HG03354 (cell line): ENCODE measurements at regions not wholly inside any gene's neighbourhood (a gene's known extent, or its start where the extent isn't known, plus 50 kb on each side); places are given as distances from the start of the nearest gene placed in this dataset.
"Not testable (repeated sequence)": the region's sequence is repeated elsewhere in the genome, so short reads cannot be mapped to it uniquely, and the experiment has no call there.

Source experiments
- ATAC-seq: cut with Tn5 transposase; IDR thresholded peaks from one replicate; pipeline ENCODE4 v1.9.1; 2021; ENCODE audit warnings: mild to moderate bottlenecking; ENCODE audit not compliant: unreplicated experiment, poor library complexity, severe bottlenecking

GRCh38 chr6:27129095-27129815, 118.2 kb upstream of the PRSS16 start:
- ATAC-seq: no peak

DNA sequence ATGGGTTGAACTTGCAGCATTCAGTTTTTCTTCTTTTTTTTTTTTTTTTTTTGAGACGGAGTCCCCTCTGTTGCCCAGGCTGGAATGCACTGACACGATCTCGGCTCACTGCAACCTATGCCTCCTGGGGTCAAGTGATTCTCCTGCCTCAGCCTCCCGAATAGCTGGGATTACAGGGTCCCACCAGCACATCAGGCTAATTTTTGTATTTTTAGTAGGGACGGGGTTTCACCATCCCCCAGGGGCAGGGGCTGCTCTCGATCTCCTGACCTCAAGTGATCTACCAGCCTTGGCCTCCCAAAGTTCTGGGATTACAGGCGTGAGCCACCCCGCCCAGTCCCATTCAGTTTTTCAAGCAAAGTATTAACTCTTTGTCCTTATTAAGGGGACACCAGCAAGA, 117.6 kb upstream of the PRSS16 start:
- ATAC-seq: no peak

DNA sequence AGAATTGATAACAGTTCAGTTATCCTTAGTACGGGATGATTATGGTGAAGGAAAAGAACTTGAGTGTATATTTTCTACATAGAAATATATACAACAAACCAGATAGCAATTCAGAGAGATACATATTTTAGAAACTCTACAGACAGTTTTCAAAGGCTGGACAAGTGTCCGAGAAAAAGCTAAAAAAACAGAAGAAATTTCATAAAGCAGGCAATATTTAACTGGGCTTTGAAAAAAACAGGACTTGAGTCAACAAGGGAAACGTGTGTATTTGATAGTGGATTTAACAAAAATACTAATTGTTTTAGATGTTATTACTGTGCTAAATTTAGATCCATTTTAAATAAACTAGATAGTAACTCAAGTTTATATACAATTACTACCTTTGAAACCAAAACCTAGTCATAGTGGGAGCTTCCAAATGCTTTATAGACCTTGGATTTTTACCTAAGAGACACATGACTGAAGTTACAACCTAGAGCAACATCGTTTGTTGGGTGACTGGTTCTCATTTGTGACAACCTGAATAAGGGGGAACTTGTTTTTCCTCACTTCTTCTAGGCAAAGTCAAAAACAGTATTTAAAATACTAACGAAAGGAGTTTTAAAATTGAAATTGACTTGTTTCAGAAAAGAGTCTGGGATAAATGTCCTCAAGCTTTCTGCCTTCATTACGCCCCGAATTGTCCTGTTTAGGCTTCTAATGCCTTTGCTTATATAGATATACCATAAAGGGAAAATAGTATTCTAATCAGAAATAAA, 116.7 kb upstream of the PRSS16 start:
- ATAC-seq: no peak

- peak; percentile 23 for ATAC-seq
These were observed 115.3 kb upstream of the PRSS16 start for GRCh38 chr6:27132282-27132531.

GRCh38 chr6:27132532-27133280, 114.8 kb upstream of the PRSS16 start:
- ATAC-seq: peak; percentile 78

GRCh38 chr6:27133281-27134227, 113.9 kb upstream of the PRSS16 start:
- ATAC-seq: peak; percentile 28

DNA sequence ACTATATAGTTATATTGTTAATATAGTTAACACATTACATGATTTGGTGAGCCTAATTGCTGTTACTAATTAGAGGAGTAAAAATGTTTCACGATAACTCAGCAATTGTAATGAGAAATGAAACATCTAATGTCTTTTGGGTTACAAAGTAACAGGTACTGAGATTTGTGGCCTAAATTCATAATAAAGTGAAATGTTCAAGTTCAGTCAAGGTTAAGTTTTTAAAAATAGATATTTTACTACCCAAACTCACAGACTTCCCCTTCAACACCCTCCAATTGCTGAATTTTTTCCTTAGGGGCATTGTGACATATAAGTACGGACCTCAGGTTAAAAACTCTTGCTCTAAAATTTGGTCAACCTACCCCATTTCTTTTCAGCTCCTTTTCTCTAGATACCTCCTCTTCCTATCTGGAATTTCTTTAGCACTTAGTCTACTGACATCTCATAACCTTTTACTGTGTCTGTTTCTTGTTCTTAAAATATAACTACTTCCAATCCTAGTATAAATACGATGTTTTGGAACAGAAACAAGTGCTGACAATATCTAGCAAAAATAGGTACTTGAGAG, 112.3 kb upstream of the PRSS16 start:
- ATAC-seq: no peak

- ATAC-seq: no peak
These were observed 111.3 kb upstream of the PRSS16 start for GRCh38 chr6:27136077-27136644.

GRCh38 chr6:27136978-27137814, 110.3 kb upstream of the PRSS16 start:
- no peak for ATAC-seq

DNA sequence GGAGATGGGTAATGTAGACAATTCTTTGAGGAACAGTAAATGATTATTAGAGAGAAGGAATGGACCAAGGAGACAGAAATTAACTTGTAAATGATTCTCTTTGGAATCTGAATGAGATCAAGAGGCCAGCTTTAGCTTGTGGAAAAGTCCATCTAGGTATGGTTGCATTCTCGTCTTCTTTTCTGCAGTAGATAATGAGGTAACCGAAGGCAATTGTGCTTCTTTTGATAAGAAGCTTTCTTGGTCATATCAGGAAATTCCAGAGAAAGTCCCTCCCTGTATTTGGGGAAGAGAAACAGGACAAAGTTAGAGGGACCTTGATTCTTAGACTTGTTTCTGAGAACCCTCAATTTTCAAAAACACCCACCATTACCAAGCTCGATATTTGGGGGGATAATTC, 109.1 kb upstream of the PRSS16 start:
- ATAC-seq: no peak

DNA sequence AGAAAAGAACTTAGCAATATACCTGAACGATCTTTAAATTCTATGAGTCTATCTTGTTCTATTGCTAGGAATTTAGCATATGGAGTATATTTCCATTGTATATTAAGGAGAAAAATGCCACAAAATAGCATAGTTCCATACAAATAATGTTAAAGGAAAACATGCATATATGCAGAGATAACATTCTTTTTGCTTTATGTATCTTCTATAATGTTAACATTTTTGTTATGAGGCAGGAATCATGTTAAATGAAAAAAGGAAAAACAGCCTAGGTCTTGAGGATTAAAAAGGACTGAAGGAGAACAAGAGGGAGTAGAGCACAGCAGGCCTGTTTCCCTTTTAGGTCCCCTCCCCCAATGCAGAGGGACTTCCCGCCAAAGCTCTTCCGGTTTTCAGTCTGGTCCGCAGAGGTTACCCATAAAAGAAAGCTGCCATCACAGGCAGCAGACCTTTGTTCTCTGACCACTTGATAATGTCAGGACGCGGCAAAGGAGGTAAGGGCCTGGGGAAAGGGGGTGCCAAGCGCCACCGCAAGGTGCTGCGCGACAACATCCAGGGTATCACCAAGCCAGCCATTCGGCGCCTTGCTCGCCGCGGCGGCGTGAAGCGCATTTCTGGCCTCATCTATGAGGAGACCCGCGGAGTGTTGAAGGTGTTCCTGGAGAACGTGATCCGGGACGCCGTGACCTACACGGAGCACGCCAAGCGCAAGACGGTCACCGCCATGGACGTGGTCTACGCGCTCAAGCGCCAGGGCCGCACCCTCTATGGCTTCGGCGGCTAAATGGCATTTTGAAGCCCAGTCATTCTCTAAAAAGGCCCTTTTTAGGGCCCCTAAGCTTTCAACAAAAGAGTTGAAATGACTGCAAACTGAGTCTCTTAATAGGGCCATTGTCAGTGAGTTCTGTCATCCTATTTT, 108.4 kb upstream of the PRSS16 start:
- peak; percentile 71 for ATAC-seq

- peak; percentile 40 for ATAC-seq
These were observed 107.5 kb upstream of the PRSS16 start for GRCh38 chr6:27139756-27140579.

GRCh38 chr6:27140999-27141528, 106.4 kb upstream of the PRSS16 start:
- ATAC-seq: no peak

- ATAC-seq: no peak
These were observed 105.9 kb upstream of the PRSS16 start for GRCh38 chr6:27141529-27142015.

GRCh38 chr6:27143020-27143388, 104.5 kb upstream of the PRSS16 start:
- not testable (repeated sequence) for ATAC-seq

DNA sequence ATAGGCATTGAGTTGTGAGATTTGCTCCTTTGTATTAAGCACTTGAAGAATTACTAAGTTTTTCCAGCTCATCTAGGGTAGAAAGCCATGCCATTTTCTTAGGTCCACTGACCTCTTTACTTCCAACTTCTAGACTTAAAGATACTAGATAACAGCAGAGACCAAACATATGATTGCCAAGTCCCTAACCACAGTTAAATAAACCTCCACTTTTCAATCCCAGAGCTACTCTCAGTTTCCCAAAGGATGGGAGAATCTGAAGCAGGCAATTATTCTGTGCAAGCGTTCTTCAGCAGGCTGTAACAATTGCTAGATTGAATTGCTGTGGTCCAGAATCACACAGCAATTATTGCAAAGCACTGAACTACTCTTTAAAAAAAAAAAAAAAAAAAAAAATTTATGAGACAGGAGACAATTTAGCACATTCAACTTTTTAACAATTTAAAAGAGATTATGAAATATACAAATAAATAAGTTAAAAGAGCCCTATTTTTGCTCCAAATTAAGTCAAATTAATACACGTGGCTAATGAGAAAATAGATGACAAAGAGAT, 104.0 kb upstream of the PRSS16 start:
- no peak for ATAC-seq
